Coronary artery (tissue), 2 donors: ENCODE measurements at regions not wholly inside any gene's neighbourhood (a gene's known extent, or its start where the extent isn't known, plus 50 kb on each side); places are given as distances from the start of the nearest gene placed in this dataset.

Experiments
- DNase-seq: peaks from one replicate; pipeline ENCODE4 v3.0.0-alpha.2; 2017; ENCODE audit warnings: low spot score
- H3K27ac ChIP-seq, 2 donors: fragments of 200-600 bp; sonication (generic); one replicate each; pipeline ENCODE4 v1.5.1; 2016 to 2019
- H3K4me3 ChIP-seq: fragments of 200-600 bp; sonication (generic); 2 replicates; pipeline ENCODE4 v1.5.1; 2016; ENCODE audit warnings: mild to moderate bottlenecking, moderate library complexity
- TF ChIP-seq, protein P1 (sequence below): fragments of 200-600 bp; sonication (generic); IDR thresholded peaks from one replicate; pipeline ENCODE4 v1.5.1; 2019; ENCODE audit warnings: antibody characterized with exemption

DNA sequence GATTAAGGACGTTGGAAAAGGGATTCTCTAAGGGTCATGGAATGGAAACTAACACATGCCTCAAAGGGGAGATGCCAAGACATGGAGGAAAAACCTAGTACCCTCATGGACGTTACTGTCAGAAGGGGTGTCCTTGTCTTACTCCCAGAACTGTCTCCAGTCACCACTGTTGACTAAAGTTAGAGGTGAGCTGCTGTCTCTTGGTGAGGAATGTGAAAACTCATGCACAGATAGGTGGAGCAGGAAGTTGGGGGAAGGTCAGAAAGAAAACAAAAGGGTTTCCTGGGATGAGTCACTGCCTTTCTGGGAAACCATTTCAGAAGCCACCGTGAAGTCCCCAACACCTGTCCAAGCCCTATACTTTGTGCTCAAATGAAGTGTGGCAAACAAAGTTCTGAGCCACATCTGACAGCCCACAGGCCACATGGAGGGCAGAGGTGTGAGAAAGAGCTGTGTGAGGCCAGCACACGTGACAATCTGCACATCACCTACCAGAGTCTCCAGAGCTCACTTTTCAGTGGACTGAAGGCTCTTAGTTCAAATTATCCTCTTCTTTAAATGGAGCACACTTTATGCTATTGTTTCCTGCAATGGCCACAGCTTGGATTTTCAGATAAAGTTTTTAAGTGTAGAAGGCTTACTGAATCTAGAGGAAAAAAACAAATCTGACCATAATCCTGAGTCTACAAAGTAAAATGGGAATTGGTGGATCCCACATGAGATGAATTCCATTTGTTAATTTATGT lies 92.9 kb upstream of the EGLN3 start:
- H3K27ac ChIP-seq = no peak overlapping the region
- TF ChIP-seq, protein P1, sequence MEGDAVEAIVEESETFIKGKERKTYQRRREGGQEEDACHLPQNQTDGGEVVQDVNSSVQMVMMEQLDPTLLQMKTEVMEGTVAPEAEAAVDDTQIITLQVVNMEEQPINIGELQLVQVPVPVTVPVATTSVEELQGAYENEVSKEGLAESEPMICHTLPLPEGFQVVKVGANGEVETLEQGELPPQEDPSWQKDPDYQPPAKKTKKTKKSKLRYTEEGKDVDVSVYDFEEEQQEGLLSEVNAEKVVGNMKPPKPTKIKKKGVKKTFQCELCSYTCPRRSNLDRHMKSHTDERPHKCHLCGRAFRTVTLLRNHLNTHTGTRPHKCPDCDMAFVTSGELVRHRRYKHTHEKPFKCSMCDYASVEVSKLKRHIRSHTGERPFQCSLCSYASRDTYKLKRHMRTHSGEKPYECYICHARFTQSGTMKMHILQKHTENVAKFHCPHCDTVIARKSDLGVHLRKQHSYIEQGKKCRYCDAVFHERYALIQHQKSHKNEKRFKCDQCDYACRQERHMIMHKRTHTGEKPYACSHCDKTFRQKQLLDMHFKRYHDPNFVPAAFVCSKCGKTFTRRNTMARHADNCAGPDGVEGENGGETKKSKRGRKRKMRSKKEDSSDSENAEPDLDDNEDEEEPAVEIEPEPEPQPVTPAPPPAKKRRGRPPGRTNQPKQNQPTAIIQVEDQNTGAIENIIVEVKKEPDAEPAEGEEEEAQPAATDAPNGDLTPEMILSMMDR = no peak
- no peak overlapping the region for H3K4me3 ChIP-seq
- no peak for DNase-seq

DNA sequence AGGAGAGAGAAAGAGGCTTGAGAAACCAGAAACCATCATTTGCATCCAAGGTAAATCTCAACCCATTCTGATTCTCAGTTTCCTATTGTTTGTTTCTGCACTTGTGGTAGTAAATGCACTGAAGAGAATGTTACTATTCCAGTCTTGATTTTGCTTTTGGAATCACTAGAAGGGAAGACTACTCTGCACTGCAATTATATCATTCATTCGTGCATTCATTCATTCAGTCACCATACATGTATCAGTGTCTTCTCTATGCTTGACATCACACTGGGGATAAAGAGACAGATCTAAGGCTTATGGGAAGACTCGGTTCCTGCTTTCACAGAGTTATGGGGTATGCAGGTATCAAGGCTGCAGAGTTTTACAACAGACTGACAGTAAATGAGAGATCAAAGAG lies 90.3 kb upstream of the EGLN3 start:
- no peak for DNase-seq
- TF ChIP-seq, protein P1 = no peak
- Histone ChIP-seq H3K4me3 (no peak overlapping the region), H3K27ac (no peak overlapping the region)

DNA sequence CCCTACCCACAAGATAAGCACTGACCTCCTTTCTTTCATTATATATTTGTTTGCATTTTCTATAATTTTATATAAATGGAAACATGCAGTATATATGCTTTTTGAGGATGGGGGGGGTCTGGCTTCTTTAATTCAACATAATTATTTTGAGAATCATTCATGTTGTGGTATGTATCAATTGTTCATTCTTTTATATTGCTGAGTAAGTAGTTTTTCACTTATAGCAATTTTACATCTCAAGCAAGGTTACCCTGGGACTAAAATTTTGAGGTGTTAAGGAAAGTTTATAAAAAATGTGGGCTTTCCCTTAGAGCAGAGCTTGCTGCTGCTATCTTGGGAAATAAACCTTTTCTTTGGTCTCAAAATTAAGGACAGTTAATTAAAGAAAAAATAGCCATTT lies 89.9 kb upstream of the EGLN3 start:
- DNase-seq = no peak
- H3K27ac ChIP-seq = no peak overlapping the region
- TF ChIP-seq, protein P1 = no peak
- no peak overlapping the region for H3K4me3 ChIP-seq

GRCh38 chr14:34039428-34040047 lies 88.7 kb upstream of the EGLN3 start:
- Histone ChIP-seq H3K27ac (no peak overlapping the region), H3K4me3 (no peak overlapping the region)
- TF ChIP-seq, protein P1 = no peak
- no peak for DNase-seq

DNA sequence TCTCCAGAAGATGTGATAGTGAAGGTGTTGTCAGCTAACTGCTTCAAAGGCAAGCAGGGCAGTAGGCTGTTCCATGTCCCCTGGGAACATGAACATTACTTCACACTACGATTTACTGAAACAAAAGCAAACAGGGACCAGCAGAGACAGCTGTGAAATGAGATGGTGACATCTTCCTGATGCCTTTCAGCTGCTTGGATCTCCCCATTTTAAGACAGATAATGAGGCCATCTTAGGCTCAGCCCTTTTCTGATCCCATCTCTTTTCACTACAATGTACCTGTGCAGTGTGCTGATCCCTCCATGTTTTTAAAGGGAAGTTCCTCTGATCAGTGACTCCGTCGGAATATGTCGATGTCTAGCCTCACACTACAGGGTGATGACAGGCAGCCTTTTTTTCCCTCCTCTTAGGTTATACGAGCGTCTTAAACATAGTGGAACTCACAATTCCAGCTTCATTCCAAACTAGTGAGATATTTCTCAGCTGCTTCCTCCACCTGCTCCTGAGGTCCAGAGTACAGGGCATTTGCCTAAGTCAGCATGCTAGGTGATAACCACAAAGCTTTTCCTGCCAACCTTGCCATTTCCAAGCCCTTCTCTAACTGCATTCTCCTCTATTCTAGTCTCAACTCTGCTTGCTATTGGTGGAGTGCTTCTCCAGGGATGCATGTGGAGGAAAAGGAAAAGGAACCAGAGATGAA lies 87.6 kb upstream of the EGLN3 start:
- TF ChIP-seq, protein P1 = no peak
- Histone ChIP-seq H3K27ac (no peak overlapping the region), H3K4me3 (no peak overlapping the region)
- DNase-seq = no peak

DNA sequence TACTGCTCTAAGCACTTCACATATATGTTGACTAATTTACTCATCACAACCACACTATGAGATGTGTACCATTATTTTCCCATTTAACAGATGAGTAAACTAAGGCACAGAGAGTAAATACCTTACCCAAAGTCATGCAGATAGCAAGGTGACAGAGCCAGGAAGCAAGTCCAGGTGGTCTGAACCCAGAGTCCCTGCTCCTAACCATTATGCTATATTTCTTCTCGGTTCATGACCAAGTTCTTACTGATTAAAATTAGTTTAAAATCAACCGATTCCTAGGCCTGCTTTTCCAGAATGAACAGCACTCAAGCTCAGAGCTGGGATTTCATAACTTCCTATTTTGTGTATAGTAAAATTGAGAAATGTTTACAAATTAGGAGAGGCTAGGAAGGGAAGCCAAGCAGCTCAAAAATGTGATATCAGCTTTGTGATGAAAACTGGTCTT lies 85.5 kb upstream of the EGLN3 start:
- H3K4me3 ChIP-seq = peak overlapping the region; percentile 25
- TF ChIP-seq, protein P1 = no peak
- DNase-seq = no peak
- peak overlapping the region in 1 of 2 donors; percentile 61 for H3K27ac ChIP-seq
